HG02981 (cell line): ENCODE measurements at regions not wholly inside any gene's neighbourhood (a gene's known extent, or its start where the extent isn't known, plus 50 kb on each side); places are given as distances from the start of the nearest gene placed in this dataset.

Source experiments
- ATAC-seq: cut with Tn5 transposase; IDR thresholded peaks from one replicate; pipeline ENCODE4 v1.9.1; 2021; ENCODE audit warnings: mild to moderate bottlenecking, moderate library complexity; ENCODE audit not compliant: unreplicated experiment

DNA sequence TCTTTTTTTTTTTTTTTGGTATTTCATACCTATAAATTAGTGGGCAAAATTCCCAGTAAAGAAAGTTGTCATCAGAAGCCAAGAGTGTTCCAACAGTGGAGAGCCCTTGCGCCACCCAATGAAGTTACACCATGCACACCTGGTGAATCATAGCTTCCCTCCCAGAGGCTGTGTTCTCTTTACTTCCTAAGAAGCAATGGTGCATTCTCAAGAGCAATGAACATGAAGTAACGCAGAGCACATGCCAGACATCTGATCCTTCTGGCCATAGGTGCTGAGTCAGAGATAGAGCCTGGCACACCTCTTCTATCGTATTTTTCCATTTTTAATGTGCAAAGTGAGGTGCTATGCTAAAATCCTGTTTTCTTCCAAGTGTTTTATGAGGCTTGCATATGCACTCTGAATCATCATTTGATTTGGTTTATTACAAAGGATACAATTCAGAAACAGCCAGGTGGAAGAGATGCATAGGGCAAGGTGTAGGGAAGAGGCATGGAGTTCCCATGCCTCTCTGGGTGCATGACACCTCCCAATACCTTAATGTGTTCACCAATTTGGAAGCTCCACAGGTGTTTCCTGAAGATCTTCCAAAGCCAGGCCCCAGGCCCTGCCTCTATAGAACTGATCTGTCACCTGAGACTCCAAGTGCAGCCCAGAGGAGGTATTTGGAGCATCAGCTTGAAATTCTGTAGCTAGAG is 408.0 kb downstream of the SIPA1L2 start:
- no peak for ATAC-seq

DNA sequence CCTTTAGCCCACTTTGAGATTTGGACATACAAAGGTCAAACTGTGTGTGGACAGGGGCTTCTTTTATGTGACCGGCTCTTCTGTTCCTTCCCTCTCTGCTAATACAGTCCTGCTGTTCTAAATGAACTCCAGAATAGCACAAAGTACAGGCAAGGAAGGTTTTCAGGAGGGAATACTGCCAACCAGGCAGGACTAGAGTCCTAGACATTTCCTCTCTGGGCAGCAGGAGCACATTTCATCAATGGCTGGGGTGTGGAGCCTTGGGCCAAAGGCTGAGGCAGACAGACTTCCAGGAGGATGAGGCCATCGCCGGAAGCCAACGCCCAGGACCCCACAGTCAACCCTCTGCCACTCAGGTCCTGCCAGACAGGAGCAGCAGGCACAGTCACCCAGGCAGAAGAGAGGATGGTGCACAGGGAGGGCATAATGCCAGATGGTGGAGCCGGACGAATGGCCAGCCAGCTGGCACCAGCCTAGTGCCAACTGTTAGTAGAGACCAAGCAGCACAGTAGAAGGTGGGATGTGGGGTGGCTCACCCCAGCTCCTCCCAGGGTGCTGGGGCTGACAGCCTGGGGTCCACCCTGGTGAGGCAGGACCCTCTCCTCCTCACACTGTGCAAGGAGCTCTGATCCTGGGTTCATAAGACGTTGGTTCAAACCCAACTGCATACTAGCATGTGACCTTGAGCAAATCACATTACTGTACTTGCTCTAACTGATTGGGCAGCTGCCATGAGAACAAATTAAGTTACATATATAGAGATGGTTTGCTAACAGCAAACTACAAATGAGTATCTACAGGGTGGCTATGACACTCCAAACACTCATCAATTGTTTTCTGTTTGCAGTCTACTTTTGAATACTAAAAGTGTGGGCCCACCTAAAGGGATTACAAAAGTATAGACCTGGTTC is 410.7 kb downstream of the SIPA1L2 start:
- no peak for ATAC-seq

DNA sequence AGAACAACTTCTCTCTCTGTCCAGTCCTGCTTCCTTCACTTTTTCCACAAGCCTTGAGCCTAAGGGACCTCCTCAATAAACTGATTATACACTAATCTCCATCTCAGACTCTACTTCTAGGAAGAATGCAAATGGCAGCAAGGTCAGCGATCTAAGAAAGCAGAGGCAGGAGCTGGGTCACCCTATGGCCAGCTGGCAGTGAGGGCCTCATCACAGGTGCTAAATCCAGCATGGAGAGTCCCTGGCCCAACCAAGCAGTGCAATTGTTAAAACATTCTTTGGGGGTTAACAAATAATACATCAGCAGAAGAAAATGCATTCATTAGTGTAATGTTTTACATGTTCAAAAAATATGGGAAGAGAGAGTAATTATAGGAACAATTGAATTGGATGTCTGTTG is 416.0 kb downstream of the SIPA1L2 start:
- no peak for ATAC-seq

DNA sequence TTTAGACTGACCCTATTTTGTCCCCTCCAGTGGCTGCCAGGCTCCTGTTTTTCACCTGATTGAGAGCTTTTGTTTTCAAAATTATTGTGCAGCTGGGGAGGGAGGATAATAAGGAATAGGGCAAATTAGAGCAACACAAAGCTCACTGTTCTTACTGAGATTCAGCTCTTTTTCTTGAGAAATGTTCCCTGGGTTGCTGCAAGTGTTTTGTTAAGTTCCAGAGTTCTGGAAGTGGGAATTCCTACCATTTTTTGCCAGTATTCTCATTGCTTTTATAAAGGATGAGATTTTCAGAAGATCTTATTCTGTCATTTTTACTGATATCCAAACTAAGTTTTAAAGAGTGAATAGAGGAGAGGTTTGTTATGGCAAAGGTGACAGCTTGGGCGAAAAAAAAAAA is 417.7 kb downstream of the SIPA1L2 start:
- no peak for ATAC-seq

DNA sequence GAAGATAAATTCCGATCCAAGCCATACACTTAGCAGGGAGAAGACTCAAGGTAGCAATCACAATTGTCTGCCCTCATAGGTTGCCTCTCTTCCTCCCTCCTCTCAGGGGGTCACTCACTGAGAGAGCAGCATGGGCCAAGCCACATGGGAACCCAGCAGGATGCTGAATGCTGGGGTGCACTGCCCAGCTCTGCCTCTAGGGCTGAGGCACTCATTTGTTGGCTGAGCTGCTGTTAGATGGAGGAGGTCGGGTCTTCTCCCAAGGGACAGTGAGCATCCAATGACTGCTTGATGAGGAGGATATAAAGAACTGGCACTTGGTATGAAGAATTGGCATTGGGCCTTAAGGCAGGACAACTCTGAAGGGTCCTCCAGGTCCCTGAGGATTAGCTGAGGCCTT is 418.8 kb downstream of the SIPA1L2 start:
- peak; percentile 71 for ATAC-seq

DNA sequence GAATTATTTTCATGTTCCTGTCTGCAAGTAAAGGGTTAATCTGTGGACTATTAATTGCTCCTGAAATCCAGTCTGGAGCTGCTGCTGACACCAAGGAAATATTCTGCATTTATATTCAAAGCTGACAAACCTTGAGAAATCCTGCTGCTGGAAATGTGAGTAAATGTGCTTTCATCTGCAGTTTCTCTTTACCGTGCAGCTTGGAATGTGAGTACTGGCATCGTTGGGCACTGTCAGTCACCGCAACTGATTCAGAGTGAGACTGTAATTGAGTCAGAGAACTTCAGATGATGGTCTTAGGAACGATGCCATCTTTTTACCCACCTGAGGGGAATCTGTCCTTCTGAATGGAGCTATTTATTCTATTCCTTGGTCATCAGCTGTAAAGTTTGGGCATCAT is 420.6 kb downstream of the SIPA1L2 start:
- ATAC-seq, result no peak

DNA sequence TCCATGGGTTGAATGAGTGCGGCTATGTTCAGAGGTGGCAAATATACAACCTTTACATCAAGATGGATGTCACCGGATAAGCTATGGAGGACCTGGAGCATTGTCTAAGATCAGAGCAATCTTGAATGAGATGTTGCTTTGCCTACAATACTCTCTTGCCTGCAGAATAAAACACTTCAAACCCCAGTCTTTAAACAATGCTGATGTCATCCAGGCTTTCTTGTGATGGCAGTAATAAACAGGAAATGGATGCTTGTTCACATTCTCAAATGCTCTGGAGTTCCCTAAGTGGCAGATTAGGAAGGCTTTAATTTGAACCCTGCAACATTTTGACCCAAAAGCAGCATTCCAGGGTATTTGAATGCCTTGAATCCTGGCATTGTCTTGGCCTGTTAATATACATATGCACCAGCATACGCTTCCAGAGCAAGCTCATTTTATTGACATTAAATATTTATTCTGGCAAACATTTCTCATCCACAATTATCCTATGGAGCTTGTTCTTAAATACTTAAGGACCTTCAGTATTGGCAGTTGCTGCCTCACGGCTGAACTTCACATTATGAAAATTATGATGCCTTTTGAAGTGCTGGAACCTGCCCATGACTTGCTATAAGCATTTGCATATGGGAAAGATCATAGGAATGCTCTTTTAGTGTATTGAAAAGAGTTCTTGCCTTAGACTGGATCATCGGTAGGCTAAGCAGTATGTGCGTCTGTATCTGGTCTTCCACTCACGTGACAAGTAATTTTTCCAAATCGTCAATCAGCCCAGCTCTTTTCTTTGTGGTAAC is 422.7 kb downstream of the SIPA1L2 start:
- ATAC-seq, result no peak

DNA sequence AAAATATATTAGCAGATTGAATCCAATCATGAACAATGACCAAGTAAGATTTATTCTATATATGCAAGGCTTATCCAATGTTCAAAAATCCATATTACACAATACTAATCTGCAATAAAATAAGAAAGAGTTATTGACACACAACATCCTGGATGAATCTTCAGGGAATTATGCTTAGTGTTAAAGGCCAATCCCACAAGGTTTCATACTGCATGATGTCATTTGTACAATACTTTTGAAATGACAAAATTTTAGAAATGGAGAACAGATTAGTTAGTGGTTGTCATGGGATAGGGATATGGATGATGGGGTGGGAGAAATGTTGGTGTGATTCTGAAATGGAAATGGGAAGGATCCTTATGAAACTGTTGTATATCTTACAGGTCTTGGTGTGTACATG is 425.7 kb downstream of the SIPA1L2 start:
- ATAC-seq, result no peak

DNA sequence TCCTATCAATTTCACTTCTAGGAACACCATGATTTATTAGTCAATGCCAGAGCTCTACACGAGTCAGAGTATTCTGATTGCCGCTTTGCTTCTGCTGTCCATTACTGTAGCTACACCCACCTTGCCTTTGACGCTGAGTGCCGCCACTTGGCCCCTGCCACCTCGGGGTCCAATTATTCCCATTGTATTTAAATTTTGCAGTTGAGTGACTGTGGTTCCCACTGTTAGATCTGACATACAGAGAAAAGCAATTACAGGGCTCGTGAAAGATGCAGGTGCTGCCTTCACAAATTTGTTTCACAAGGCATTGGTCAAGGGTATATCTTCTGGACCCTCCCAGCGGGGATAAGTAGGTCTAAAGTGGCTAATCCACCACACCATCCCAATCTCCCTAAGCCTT is 428.9 kb downstream of the SIPA1L2 start:
- no peak for ATAC-seq

DNA sequence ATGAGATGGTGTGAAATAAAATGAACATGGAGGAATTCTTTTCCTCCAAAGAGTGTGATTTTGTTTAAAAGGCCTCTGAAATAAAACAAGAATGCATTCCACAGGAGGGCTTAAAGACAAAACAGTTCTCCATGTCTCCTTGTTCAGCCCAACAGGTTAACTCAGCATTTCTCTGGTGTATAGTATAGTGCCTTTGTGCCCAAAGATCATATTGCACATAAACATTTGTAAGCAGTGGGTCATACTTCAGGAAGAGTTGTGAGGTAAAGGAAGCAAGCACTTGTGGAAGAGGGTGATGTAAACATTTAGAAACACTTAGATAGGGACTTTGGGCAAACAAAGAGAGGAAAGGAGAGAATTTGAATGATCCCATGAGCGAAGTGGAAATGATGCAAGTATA is 433.9 kb downstream of the SIPA1L2 start:
- no peak for ATAC-seq

DNA sequence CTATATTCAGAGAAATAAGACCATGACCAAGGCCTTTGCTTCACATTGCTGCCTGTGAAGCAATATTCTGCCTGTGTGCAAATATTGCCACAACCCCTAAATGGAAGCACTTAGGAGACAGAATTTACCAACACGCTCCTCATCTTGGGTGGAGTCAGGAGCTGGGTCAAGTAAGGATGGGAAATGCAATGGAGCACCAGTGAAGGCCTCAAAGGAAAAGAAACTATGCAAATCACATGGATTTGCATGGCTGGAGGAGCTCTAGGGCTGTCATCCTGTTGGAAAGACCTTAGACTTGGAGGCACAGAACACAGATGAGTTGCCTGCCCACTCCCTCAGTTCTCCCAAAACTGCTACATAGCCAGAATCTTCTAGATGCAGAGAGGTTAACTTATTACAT is 435.5 kb downstream of the SIPA1L2 start:
- ATAC-seq, result no peak

DNA sequence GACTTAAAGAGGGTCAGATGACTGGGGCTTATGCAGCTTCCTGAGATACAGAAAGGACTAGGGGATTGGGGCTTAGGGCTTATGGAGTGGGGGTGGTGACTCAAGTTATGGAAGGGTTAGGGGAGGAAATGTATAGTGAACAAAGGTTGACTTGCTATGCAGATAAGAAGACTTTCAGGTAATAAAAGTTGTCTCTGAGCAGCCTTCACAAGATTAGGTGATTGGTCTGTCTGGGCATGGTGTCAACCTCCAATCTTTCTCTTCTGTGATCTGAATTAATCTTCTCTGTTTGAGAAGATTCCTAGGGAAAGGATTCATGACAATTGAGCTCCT is 436.5 kb downstream of the SIPA1L2 start:
- no peak for ATAC-seq

DNA sequence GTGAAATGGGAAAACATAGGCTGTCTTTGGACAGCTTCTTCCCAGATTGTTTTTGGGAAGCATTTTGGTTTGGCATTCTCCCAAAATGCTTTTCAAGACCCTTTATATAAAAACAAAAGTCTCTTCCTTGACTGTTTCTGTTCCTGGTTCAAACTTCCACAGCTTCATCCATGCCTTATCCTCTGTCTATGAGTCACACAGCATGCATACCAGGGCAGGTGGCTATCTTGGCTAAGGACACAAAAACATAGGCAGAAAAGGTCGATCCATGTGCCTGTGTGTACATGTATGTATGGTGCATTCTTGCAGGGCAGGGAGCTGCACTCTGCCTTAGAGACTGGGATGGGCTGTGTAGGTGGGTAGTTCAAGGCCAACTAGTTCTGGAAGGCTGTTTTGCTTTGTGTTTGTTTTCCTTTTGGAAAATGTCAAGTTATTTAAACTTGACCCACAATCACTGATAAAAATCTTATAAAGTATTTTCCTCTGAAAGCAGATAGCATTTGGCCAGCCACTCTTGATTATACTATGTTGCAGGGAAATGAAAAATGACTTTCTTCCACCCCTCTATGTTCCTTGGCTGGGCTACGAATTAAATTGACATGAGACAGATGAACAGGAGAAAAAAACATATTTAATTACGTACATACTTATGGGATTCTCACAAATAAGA is 437.0 kb downstream of the SIPA1L2 start:
- ATAC-seq, result no peak

DNA sequence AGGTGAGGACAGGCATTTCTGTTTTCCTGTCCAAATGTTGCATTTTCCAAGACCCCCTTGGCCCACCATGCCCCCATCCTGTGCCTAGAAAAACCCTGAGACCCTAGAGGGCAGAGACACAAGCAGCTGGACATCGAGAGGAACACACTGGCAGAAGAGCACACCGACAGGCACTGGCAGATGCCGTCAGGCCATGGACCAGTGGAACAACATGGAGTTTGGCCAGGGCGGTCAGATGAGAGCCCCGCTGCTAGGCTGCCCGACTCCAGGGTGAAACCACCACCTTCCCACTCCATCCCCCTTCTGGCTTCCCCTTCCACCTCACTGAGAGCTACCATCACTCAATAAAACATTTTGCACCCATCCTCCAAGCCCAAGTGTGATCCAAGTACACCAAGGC is 438.4 kb downstream of the SIPA1L2 start:
- no peak for ATAC-seq

DNA sequence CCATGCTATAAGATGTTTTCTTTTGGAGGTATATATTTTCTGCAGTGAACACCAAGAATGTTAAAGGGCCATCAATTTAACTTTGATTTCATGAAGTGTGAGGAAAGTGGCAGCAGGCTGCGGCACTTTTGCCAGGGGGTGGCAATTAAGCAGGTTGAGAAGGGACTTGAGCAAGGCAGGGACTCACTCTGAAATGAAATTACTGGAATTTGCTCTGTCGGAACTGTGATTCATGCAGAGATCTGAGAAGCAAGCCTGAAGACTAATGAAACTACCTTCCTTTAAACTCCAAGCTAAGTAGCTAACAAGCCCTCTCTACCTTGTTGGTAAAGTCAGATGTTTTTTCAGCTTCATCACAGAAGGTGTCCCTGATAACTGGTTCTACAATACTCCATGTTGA is 441.6 kb downstream of the SIPA1L2 start:
- ATAC-seq, result no peak

DNA sequence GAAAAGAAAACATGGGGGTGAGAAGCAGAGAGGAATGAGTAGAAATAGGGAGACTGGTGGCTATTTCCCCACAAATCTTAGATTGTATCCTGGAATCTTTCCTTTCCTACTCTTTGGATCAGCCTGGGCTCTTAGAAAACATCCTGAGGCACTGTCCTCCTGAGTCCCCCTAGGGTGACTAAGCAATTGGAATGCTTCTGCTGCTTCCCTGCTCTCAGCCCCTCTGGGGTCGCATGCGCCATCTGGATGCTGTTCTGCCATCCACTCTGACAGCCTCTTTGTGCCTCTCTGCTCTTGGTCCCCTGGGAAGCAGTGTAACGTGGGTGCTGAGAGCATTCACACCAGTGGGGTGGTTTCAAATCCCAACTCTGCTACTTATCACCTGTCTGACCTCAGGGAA is 443.0 kb downstream of the SIPA1L2 start:
- ATAC-seq, result no peak

DNA sequence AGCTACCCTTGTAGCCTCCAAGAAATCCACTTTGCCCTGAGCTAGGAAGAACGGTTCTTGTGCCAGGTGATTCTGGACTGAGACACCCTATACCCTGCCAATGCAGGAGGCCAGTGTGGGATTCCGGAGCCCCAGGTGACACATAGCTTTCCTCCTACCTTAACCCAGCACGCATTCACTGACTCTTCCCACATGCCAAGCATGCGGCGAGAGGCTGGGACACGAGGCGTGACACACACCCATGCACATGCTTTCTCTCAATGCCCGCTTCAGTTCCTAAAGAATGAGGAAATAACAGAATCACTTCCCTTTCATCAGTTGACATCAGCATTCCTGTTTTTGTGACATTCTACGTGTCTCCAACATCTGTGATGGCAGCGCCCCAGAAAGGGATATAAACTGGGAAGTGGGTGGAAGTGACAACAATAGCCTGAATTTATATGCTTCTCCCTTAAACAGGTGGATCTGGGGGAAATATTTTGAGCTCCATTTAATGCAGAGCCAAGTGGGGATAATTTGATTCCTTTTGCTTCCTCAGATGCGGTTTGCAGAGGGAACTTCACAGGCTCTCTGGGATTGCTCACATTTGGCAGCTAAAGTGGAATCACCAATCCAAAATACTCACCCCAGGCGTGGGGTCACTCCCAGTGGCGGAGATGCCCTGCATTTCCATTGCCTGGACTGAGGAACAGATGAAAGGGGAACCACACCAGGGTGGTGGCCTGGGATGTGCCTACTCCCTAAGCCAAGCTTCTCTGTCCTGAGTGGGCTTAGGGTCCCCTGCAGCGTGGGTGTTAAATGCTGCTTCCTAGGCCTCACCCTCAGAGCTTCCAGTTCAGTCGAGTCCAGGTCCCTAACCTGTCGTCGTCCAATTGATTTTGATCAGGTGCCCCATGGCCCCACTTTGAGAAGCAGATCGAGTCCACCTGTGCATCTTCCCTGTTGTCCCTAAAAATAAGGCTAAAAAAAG is 445.1 kb downstream of the SIPA1L2 start:
- no peak for ATAC-seq

DNA sequence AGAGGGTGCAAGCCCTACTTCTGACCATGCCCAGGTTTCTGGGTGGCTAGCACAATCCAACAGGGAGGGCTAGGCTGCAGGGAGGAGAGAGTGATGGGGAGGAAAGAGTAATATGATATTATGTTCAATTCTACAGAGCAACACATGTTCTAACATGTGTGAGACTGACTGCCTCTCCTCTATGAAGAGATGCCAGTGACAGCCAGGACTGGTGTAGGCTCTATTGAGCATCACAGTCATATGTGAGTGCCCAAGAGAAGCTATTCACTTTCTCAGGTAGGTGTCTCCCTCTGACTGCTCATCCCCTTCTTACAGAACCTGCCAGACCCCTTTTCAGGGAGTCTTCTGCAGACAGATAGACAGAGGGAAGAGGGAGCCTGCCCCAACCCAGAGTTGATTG is 446.1 kb downstream of the SIPA1L2 start:
- ATAC-seq, result no peak

DNA sequence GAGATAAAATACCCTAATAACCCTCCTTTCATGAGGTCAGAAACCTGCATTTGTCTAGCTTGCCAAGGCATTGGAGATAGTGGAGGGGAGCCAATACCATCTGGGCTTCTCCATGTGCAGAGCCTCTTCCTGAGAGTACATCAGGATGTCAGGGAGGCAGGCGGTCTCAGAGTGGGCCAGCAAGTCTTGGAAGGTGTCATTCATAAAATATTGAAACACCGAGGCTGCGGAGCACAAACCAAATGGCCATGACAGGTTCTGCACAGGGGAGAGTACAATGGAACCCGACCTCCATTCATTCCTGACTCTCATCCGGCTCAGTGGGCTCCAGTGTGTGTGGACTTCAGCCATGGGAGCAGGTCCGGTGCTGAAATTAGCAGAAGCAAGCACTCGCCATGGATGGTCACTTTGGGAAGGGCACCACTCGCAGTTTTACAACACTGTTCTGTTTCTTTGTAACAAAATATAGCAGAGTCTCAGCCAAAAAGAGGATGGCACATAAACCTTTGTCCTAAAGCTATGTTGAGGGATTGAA is 446.6 kb downstream of the SIPA1L2 start:
- ATAC-seq, result no peak

DNA sequence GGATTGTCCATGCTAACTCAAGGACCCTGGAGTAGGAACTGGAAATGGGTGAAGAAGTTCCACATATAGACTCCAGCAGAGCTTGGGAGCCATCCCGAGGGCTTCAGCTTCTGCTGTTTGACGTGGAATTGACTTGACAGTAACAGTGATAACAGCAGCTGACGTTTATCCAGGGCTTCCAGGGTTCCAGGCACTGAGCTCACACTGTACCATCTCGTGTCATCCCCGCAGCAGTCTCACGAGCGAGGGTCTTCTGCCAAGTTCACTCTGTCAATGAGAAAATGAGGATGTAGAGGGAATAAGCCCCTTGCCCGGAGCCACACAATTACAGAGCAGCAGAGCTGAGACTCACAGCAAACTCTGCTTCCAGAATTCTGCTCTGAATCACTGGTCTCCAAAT is 447.7 kb downstream of the SIPA1L2 start:
- ATAC-seq, result no peak
